Neuron (in vitro differentiated cells): ENCODE measurements at regions not wholly inside any gene's neighbourhood (a gene's known extent, or its start where the extent isn't known, plus 50 kb on each side); places are given as distances from the start of the nearest gene placed in this dataset.

Experiments
- H2AFZ ChIP-seq: one replicate; pipeline ENCODE4 v1.6.1; 2013; ENCODE audit warnings: low read depth, mild to moderate bottlenecking, inconsistent platforms, low read length, moderate library complexity
- H3K27me3 ChIP-seq: one replicate; pipeline ENCODE4 v1.6.1; 2013; ENCODE audit warnings: low read length; ENCODE audit not compliant: insufficient read depth
- H3K36me3 ChIP-seq: one replicate; pipeline ENCODE4 v1.6.1; 2013; ENCODE audit warnings: low read length; ENCODE audit not compliant: insufficient read depth
- H3K4me1 ChIP-seq: one replicate; pipeline ENCODE4 v1.6.1; 2013; ENCODE audit warnings: low read length; ENCODE audit not compliant: insufficient read depth
- H3K4me3 ChIP-seq: 2 replicates; pipeline ENCODE4 v1.5.1; 2013; ENCODE audit warnings: mild to moderate bottlenecking, low read length, moderate library complexity
- H3K9me3 ChIP-seq: one replicate; pipeline ENCODE4 v1.6.1; 2013; ENCODE audit warnings: low read length

GRCh38 chr16:22728167-22728836 lies 85.7 kb upstream of the HS3ST2 start:
- Histone ChIP-seq H3K4me3 (no peak overlapping the region), H3K4me1 (no peaks in the 10 kb centered on the region), H3K36me3 (no peaks in the 10 kb centered on the region), H3K9me3 (no peaks in the 10 kb centered on the region), H2AFZ (no peak overlapping the region), H3K27me3 (peaks cover 3% of the 10 kb centered on the region)

- peaks cover 5% of the 10 kb centered on the region for H3K27me3 ChIP-seq
- H3K4me3 ChIP-seq: no peak overlapping the region
- H3K36me3 ChIP-seq: no peaks in the 10 kb centered on the region
- H3K9me3 ChIP-seq: no peaks in the 10 kb centered on the region
- H3K4me1 ChIP-seq: no peaks in the 10 kb centered on the region
- no peak overlapping the region for H2AFZ ChIP-seq
Measured at GRCh38 chr16:22732400-22732799, 81.6 kb upstream of the HS3ST2 start.

GRCh38 chr16:22732959-22733358 lies 81.0 kb upstream of the HS3ST2 start:
- Histone ChIP-seq H3K4me1 (no peaks in the 10 kb centered on the region), H2AFZ (no peak overlapping the region), H3K27me3 (peaks cover 5% of the 10 kb centered on the region), H3K36me3 (no peaks in the 10 kb centered on the region), H3K4me3 (no peak overlapping the region), H3K9me3 (no peaks in the 10 kb centered on the region)

GRCh38 chr16:22734368-22734767 lies 79.6 kb upstream of the HS3ST2 start:
- no peak overlapping the region for H3K4me3 ChIP-seq
- no peaks in the 10 kb centered on the region for H3K36me3 ChIP-seq
- H3K4me1 ChIP-seq: no peaks in the 10 kb centered on the region
- peaks cover 5% of the 10 kb centered on the region for H3K27me3 ChIP-seq
- H3K9me3 ChIP-seq: no peaks in the 10 kb centered on the region
- no peak overlapping the region for H2AFZ ChIP-seq

- H3K9me3 ChIP-seq: no peaks in the 10 kb centered on the region
- no peaks in the 10 kb centered on the region for H3K4me1 ChIP-seq
- H3K27me3 ChIP-seq: peaks cover 2% of the 10 kb centered on the region
- H2AFZ ChIP-seq: no peak overlapping the region
- H3K36me3 ChIP-seq: no peaks in the 10 kb centered on the region
- no peak overlapping the region for H3K4me3 ChIP-seq
Measured at GRCh38 chr16:22736791-22737190, 77.2 kb upstream of the HS3ST2 start.

- Histone ChIP-seq H3K9me3 (no peaks in the 10 kb centered on the region), H3K4me3 (no peak overlapping the region), H3K4me1 (no peaks in the 10 kb centered on the region), H3K27me3 (peaks cover 2% of the 10 kb centered on the region), H2AFZ (no peak overlapping the region), H3K36me3 (no peaks in the 10 kb centered on the region)
Measured at GRCh38 chr16:22739077-22739476, 74.9 kb upstream of the HS3ST2 start.

- H3K36me3 ChIP-seq: no peaks in the 10 kb centered on the region
Measured at GRCh38 chr16:22743401-22743800, 70.6 kb upstream of the HS3ST2 start.

GRCh38 chr16:22751104-22751667 lies 62.8 kb upstream of the HS3ST2 start:
- H2AFZ ChIP-seq: no peak overlapping the region
- no peaks in the 10 kb centered on the region for H3K4me1 ChIP-seq
- H3K36me3 ChIP-seq: no peaks in the 10 kb centered on the region
- H3K4me3 ChIP-seq: no peak overlapping the region
- no peaks in the 10 kb centered on the region for H3K27me3 ChIP-seq
- H3K9me3 ChIP-seq: no peaks in the 10 kb centered on the region

More at GRCh38 chr16:22743401-22743800, 70.6 kb upstream of the HS3ST2 start:
- Histone ChIP-seq H3K27me3 (no peaks in the 10 kb centered on the region), H2AFZ (no peak overlapping the region), H3K9me3 (no peaks in the 10 kb centered on the region), H3K4me1 (no peaks in the 10 kb centered on the region), H3K4me3 (no peak overlapping the region)

GRCh38 chr16:22751685-22752084 lies 62.3 kb upstream of the HS3ST2 start:
- H3K27me3 ChIP-seq: no peaks in the 10 kb centered on the region
- H3K9me3 ChIP-seq: no peaks in the 10 kb centered on the region
- H3K4me3 ChIP-seq: no peak overlapping the region

GRCh38 chr16:22753451-22753850 lies 60.5 kb upstream of the HS3ST2 start:
- no peaks in the 10 kb centered on the region for H3K9me3 ChIP-seq
- H3K27me3 ChIP-seq: no peaks in the 10 kb centered on the region

More at GRCh38 chr16:22751685-22752084, 62.3 kb upstream of the HS3ST2 start:
- no peaks in the 10 kb centered on the region for H3K36me3 ChIP-seq
- H2AFZ ChIP-seq: no peak overlapping the region
- H3K4me1 ChIP-seq: no peaks in the 10 kb centered on the region

GRCh38 chr16:22754577-22754976 lies 59.4 kb upstream of the HS3ST2 start:
- no peaks in the 10 kb centered on the region for H3K9me3 ChIP-seq
- no peaks in the 10 kb centered on the region for H3K36me3 ChIP-seq
- no peak overlapping the region for H3K4me3 ChIP-seq
- H3K27me3 ChIP-seq: no peaks in the 10 kb centered on the region
- H2AFZ ChIP-seq: no peak overlapping the region
- no peaks in the 10 kb centered on the region for H3K4me1 ChIP-seq

More at GRCh38 chr16:22753451-22753850, 60.5 kb upstream of the HS3ST2 start:
- Histone ChIP-seq H2AFZ (no peak overlapping the region), H3K4me1 (no peaks in the 10 kb centered on the region), H3K36me3 (no peaks in the 10 kb centered on the region), H3K4me3 (no peak overlapping the region)

GRCh38 chr16:22757202-22757601 lies 56.8 kb upstream of the HS3ST2 start:
- no peaks in the 10 kb centered on the region for H3K27me3 ChIP-seq
- no peaks in the 10 kb centered on the region for H3K9me3 ChIP-seq
- H2AFZ ChIP-seq: no peak overlapping the region
- no peaks in the 10 kb centered on the region for H3K36me3 ChIP-seq
- no peak overlapping the region for H3K4me3 ChIP-seq
- no peaks in the 10 kb centered on the region for H3K4me1 ChIP-seq

- Histone ChIP-seq H3K4me1 (peaks cover 2% of the 10 kb centered on the region), H3K9me3 (no peaks in the 10 kb centered on the region), H3K27me3 (no peaks in the 10 kb centered on the region), H2AFZ (no peak overlapping the region), H3K36me3 (no peaks in the 10 kb centered on the region), H3K4me3 (no peak overlapping the region)
Measured at GRCh38 chr16:22762486-22762885, 51.5 kb upstream of the HS3ST2 start.
